HepG2 (cell line): ENCODE measurements at regions not wholly inside any gene's neighbourhood (a gene's known extent, or its start where the extent isn't known, plus 50 kb on each side); places are given as distances from the start of the nearest gene placed in this dataset.

Source experiments
- ATAC-seq: fragments of 200-7000 bp; cut with Tn5 transposase; 3 replicates; pipeline ENCODE4 v1.9.1; 2020; ENCODE audit warnings: mild to moderate bottlenecking, moderate library complexity
- BruUV-seq: library from RNA; stranded (reverse); fragments of 400-500 nt; replicated peaks from 2 replicates; lab custom pipeline; 2021; lab: Mats Ljungman, UMichigan
- CTCF ChIA-PET: fragments of 300-600 bp; formaldehyde crosslinking; extraction: SDS; loops from one replicate; lab custom pipeline; 2021; ENCODE audit warnings: low total read pairs, inconsistent platforms, low intra/inter-chr PET ratio; lab: Yijun Ruan, JAX
- POLR2A ChIA-PET: fragments of 350-600 bp; sonication (Branson Sonifier 250); formaldehyde crosslinking; loops from one replicate; lab custom pipeline; 2020; ENCODE audit warnings: antibody characterized with exemption, inconsistent platforms; lab: Yijun Ruan, JAX
- DNase-seq: peaks from one replicate; pipeline ENCODE4 v3.0.0-alpha.2; 2015; ENCODE audit warnings: low spot score
- FAIRE-seq: peaks from 3 replicates; lab custom pipeline; 2011; peaks lifted over from hg19 to GRCh38; lab: Jason Lieb, UNC
- H2AFZ ChIP-seq: one replicate; pipeline ENCODE4 v1.6.1; 2011; ENCODE audit warnings: low read length, inconsistent platforms
- H3K27ac ChIP-seq: fragments of 300-600 bp; 3 replicates; pipeline ENCODE4 v1.8.0; 2011; ENCODE audit warnings: mixed run types, mild to moderate bottlenecking, mixed read lengths, low read length, inconsistent platforms; ENCODE audit not compliant: insufficient read depth; ENCODE audit errors: extremely low read length
- H3K27me3 ChIP-seq, 2 experiments: fragments of 200-600 bp in 1 of 2; 2 replicates in 1 of 2; 3 replicates in 1 of 2; pipeline versions ENCODE4 v1.6.0 to v1.8.0; 2011; ENCODE audit warnings: low read length in 2 of 2, mild to moderate bottlenecking in 2 of 2, moderate library complexity in 2 of 2, inconsistent platforms in 1 of 2; ENCODE audit not compliant: insufficient read depth in 2 of 2, control insufficient read depth in 1 of 2
- H3K36me3 ChIP-seq, 2 experiments: fragments of 200-600 bp in 1 of 2; replicated peaks in 1 of 2; 2 replicates in 1 of 2; 3 replicates in 1 of 2; pipeline versions ENCODE4 v1.5.1 to v1.8.0; 2011; ENCODE audit warnings: low read length in 2 of 2, inconsistent platforms in 1 of 2; ENCODE audit not compliant: insufficient read depth in 2 of 2, control insufficient read depth in 1 of 2
- H3K4me1 ChIP-seq: 2 replicates; pipeline ENCODE4 v1.5.1; 2012; ENCODE audit warnings: low read length, inconsistent platforms; ENCODE audit not compliant: insufficient read depth
- H3K4me2 ChIP-seq: 2 replicates; pipeline ENCODE4 v1.6.0; 2011; ENCODE audit warnings: low read depth, low read length, inconsistent platforms
- H3K4me3 ChIP-seq, 3 experiments: fragments of 200-600 bp in 1 of 3; sonication (generic), shearing (Covaris generic) in 1 of 3; replicated peaks in 1 of 3; 2 replicates each; pipeline ENCODE4 v1.5.1; 2011 to 2016; ENCODE audit warnings: low read length in 3 of 3, inconsistent platforms in 2 of 3, low read depth in 2 of 3, mild to moderate bottlenecking in 2 of 3, control low read depth in 1 of 3, mixed read lengths in 1 of 3; ENCODE audit not compliant: insufficient read depth in 1 of 3
- H3K79me2 ChIP-seq: one replicate; pipeline ENCODE4 v1.6.1; 2011; ENCODE audit warnings: low read length, inconsistent platforms; ENCODE audit not compliant: insufficient read depth
- H3K9ac ChIP-seq: 2 replicates; pipeline ENCODE4 v1.6.0; 2011; ENCODE audit warnings: mild to moderate bottlenecking, low read depth, low read length, inconsistent platforms; ENCODE audit not compliant: insufficient read depth
- H3K9me3 ChIP-seq: 2 replicates; pipeline ENCODE4 v1.5.1; 2012; ENCODE audit warnings: mild to moderate bottlenecking, low read length
- H4K20me1 ChIP-seq: 2 replicates; pipeline ENCODE4 v1.6.0; 2011; ENCODE audit warnings: inconsistent platforms, mild to moderate bottlenecking, low read length, moderate library complexity; ENCODE audit not compliant: insufficient read depth
- FOXC1 ChIP-seq: sonication (generic); formaldehyde crosslinking; IDR thresholded peaks from 2 replicates; pipeline ENCODE4 v1.8.0; 2022; ENCODE audit warnings: mild to moderate bottlenecking, missing genetic modification reagents, borderline replicate concordance
- HMG20A ChIP-seq: IDR thresholded peaks from 2 replicates; pipeline ENCODE4 v1.6.1; 2016; ENCODE audit warnings: borderline replicate concordance
- HOXA5 ChIP-seq: sonication (generic); formaldehyde crosslinking; IDR thresholded peaks from 2 replicates; pipeline ENCODE4 v1.4.0; 2020; ENCODE audit warnings: missing genetic modification reagents
- KAT8 ChIP-seq: IDR thresholded peaks from 2 replicates; pipeline ENCODE4 v1.6.1; 2016; ENCODE audit warnings: missing genetic modification reagents, missing compliant biosample characterization
- RFX5 ChIP-seq: IDR thresholded peaks from 2 replicates; pipeline ENCODE4 v1.6.1; 2011; ENCODE audit warnings: low read depth, low read length, improper control_type of control experiment
- SETDB1 ChIP-seq: sonication (generic); formaldehyde crosslinking; IDR thresholded peaks from 2 replicates; pipeline ENCODE4 v1.5.1; 2020; ENCODE audit warnings: missing genetic modification reagents, mild to moderate bottlenecking, borderline replicate concordance
- TP53 ChIP-seq: sonication (generic); formaldehyde crosslinking; conservative IDR thresholded peaks from 2 replicates; pipeline ENCODE4 v1.4.0; 2020; ENCODE audit warnings: missing genetic modification reagents
- U2AF2 ChIP-seq: fragments of 200-400 bp; formaldehyde crosslinking; IDR thresholded peaks from 2 replicates; pipeline ENCODE4 v1.6.1; 2017; ENCODE audit warnings: low read depth, mild to moderate bottlenecking, low read length
- ZNF333 ChIP-seq: sonication (generic); formaldehyde crosslinking; IDR thresholded peaks from 2 replicates; pipeline ENCODE4 v1.4.0; 2020; ENCODE audit warnings: mild to moderate bottlenecking, missing genetic modification reagents, borderline replicate concordance
- ZNF431 ChIP-seq: sonication (generic); formaldehyde crosslinking; IDR thresholded peaks from 2 replicates; pipeline ENCODE4 v1.9.0; 2022; ENCODE audit warnings: missing genetic modification reagents, low read depth, mild to moderate bottlenecking, borderline replicate concordance
- whole genome bisulfite sequencing: methylation state at CpG from one replicate; pipeline ENCODE4 v1.1.6; 2017; ENCODE audit warnings: low lambda C conversion rate; 5-methylcytosine and 5-hydroxymethylcytosine counted together
- in situ Hi-C: cut with HindIII; loops from 2 replicates; pipeline ENCODE4 v1.10.0; 2017; ENCODE audit warnings: low pct_unique_long_range_greater_than_20kb; ENCODE audit not compliant: extremely low pct_ligation_motif_present
- intact Hi-C: fragments of 100-400 bp; cut with micrococcal nuclease; formaldehyde crosslinking; loops from one replicate; pipeline ENCODE4 v1.10.0; 2022; ENCODE audit not compliant: unreplicated experiment
- TF ChIP-seq, protein P1 (sequence below): sonication (generic); formaldehyde crosslinking; conservative IDR thresholded peaks from 2 replicates; pipeline ENCODE4 v1.4.0; 2020; ENCODE audit warnings: missing genetic modification reagents
- TF ChIP-seq, protein P2 (sequence below): sonication (generic); formaldehyde crosslinking; IDR thresholded peaks from 2 replicates; pipeline ENCODE4 v1.8.0; 2022; ENCODE audit warnings: mild to moderate bottlenecking, missing genetic modification reagents, moderate library complexity
- TF ChIP-seq, protein P3 (sequence below), 2 experiments: sonication (generic) in 1 of 2; formaldehyde crosslinking in 1 of 2; IDR thresholded peaks; 2 replicates each; pipeline versions ENCODE4 v1.4.0 to v1.6.1; 2018 to 2020; ENCODE audit warnings: missing genetic modification reagents in 2 of 2, borderline replicate concordance in 1 of 2, low read depth in 1 of 2, mild to moderate bottlenecking in 1 of 2, missing biosample characterization in 1 of 2
- TF ChIP-seq, protein P4 (sequence below): sonication (generic); formaldehyde crosslinking; IDR thresholded peaks from 2 replicates; pipeline ENCODE4 v1.5.0; 2020; ENCODE audit warnings: mild to moderate bottlenecking, missing genetic modification reagents, moderate library complexity

DNA sequence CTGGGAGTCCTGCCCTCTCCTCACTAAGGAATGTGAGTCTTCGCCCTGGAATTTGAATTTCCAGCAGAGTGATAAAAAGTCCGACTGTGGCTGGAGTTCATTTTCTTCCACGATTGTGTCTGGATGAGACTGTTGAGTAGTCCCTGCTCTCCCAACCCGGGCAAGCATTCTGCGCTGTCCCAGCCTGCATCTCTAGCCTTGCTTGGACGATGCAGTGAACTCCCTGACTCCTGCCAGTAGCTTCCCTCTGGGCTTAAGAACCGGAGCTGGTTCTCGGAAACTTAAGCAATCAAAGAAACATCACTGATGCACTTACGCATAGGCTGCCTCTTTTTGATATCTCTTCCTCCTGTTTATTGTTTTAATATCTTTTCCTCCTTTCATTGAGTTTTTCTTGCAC is 116.0 kb upstream of the FZD8 start:
- no peaks in the 10 kb centered on the region for H4K20me1 ChIP-seq
- no TSS peak for BruUV-seq
- ATAC-seq: no peak
- no peaks in the 10 kb centered on the region; a peak in 1 of 5 replicates for H3K27me3 ChIP-seq
- no peak overlapping the region for H3K9ac ChIP-seq
- no peaks in the 10 kb centered on the region for H3K4me1 ChIP-seq
- peaks cover 6% of the 10 kb centered on the region for H3K9me3 ChIP-seq
- no peaks in the 10 kb centered on the region for H3K36me3 ChIP-seq
- DNase-seq: no peak
- intact Hi-C loops: no loop called here
- CTCF ChIA-PET: no interaction called here
- TF ChIP-seq ZNF333 (CRISPR knock-in tag) (no peak), HOXA5 (CRISPR knock-in tag) (no peak), FOXC1 (no peak)
- TF ChIP-seq, protein P1, sequence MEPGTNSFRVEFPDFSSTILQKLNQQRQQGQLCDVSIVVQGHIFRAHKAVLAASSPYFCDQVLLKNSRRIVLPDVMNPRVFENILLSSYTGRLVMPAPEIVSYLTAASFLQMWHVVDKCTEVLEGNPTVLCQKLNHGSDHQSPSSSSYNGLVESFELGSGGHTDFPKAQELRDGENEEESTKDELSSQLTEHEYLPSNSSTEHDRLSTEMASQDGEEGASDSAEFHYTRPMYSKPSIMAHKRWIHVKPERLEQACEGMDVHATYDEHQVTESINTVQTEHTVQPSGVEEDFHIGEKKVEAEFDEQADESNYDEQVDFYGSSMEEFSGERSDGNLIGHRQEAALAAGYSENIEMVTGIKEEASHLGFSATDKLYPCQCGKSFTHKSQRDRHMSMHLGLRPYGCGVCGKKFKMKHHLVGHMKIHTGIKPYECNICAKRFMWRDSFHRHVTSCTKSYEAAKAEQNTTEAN: no peak
- TF ChIP-seq, protein P2, sequence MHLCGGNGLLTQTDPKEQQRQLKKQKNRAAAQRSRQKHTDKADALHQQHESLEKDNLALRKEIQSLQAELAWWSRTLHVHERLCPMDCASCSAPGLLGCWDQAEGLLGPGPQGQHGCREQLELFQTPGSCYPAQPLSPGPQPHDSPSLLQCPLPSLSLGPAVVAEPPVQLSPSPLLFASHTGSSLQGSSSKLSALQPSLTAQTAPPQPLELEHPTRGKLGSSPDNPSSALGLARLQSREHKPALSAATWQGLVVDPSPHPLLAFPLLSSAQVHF (CRISPR knock-in tag): no peak
- TF ChIP-seq, all 625 proteins: peak for 0
- Histone ChIP-seq H2AFZ (no peak overlapping the region), H3K4me2 (no peak overlapping the region), H3K79me2 (no peaks in the 10 kb centered on the region), H3K27ac (no peak overlapping the region), H3K4me3 (no peak overlapping the region)
- 40% methylated on average over 9 of the region's 9 CpGs for WGBS
- in situ Hi-C loops: no loop called here
- POLR2A ChIA-PET: no interaction called here
- no peak for FAIRE-seq

DNA sequence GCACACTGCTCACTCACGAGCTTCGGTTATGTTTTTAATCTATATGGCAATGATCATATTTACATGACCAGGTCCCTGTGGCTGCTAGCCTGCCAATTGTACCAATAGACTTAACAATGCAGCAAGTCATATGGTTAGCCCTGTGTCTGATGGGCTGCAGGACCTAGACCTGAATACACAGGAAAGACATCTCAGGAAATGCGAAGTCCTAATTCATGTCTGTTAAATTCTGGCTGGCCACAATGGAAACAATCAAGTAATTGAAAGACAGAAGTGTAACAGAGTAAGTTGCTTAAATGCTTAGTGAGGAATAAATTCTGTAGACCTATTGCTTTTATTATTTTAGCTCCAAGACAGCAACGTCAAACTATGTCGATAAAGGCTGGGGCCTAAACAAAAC is 112.4 kb upstream of the FZD8 start:
- FAIRE-seq (no peak), DNase-seq (no peak), ATAC-seq (no peak)
- Histone ChIP-seq H3K9ac (no peak overlapping the region), H3K9me3 (peaks cover 6% of the 10 kb centered on the region), H4K20me1 (no peaks in the 10 kb centered on the region), H3K79me2 (no peaks in the 10 kb centered on the region), H3K4me1 (peaks cover 16% of the 10 kb centered on the region; the same call in 1 of the 2 replicates), H2AFZ (no peak overlapping the region), H3K36me3 (no peaks in the 10 kb centered on the region), H3K27me3 (no peaks in the 10 kb centered on the region; a peak in 1 of 5 replicates), H3K27ac (no peak overlapping the region), H3K4me3 (no peak overlapping the region), H3K4me2 (no peak overlapping the region)
- intact Hi-C loops: loop anchor here (5.0 kb wide), 1 partner anchor 783 kb away; no protein-coding TSS in a partner anchor
- POLR2A ChIA-PET: no interaction called here
- in situ Hi-C loops: no loop called here
- WGBS: 42% methylated on average over 5 of the region's 5 CpGs
- CTCF ChIA-PET: no interaction called here
- no TSS peak for BruUV-seq
- TF ChIP-seq TP53: no peak
- TF ChIP-seq RFX5: no peak
- TF ChIP-seq HMG20A: no peak
- TF ChIP-seq U2AF2: no peak
- TF ChIP-seq SETDB1: no peak
- no peak for TF ChIP-seq ZNF431
- TF ChIP-seq, protein P3, sequence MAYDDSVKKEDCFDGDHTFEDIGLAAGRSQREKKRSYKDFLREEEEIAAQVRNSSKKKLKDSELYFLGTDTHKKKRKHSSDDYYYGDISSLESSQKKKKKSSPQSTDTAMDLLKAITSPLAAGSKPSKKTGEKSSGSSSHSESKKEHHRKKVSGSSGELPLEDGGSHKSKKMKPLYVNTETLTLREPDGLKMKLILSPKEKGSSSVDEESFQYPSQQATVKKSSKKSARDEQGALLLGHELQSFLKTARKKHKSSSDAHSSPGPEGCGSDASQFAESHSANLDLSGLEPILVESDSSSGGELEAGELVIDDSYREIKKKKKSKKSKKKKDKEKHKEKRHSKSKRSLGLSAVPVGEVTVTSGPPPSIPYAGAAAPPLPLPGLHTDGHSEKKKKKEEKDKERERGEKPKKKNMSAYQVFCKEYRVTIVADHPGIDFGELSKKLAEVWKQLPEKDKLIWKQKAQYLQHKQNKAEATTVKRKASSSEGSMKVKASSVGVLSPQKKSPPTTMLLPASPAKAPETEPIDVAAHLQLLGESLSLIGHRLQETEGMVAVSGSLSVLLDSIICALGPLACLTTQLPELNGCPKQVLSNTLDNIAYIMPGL (CRISPR knock-in tag; IDR thresholded peaks at IDR 0.05; ENCODE audit: borderline replicate concordance in 1 of 2, low read depth in 1 of 2): no peak
- TF ChIP-seq, protein P4, sequence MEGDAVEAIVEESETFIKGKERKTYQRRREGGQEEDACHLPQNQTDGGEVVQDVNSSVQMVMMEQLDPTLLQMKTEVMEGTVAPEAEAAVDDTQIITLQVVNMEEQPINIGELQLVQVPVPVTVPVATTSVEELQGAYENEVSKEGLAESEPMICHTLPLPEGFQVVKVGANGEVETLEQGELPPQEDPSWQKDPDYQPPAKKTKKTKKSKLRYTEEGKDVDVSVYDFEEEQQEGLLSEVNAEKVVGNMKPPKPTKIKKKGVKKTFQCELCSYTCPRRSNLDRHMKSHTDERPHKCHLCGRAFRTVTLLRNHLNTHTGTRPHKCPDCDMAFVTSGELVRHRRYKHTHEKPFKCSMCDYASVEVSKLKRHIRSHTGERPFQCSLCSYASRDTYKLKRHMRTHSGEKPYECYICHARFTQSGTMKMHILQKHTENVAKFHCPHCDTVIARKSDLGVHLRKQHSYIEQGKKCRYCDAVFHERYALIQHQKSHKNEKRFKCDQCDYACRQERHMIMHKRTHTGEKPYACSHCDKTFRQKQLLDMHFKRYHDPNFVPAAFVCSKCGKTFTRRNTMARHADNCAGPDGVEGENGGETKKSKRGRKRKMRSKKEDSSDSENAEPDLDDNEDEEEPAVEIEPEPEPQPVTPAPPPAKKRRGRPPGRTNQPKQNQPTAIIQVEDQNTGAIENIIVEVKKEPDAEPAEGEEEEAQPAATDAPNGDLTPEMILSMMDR (CRISPR knock-in tag): no peak
- TF ChIP-seq KAT8 (CRISPR knock-in tag): no peak
